Kidney (tissue), 13 donors: ENCODE measurements at regions not wholly inside any gene's neighbourhood (a gene's known extent, or its start where the extent isn't known, plus 50 kb on each side); places are given as distances from the start of the nearest gene placed in this dataset.
A peak's percentile ranks its signal among the peaks of the same experiment; 100 is the strongest.

Source experiments
- DNase-seq, 5 donors: peaks; one replicate each; pipeline ENCODE4 v3.0.0-alpha.2; 2013 to 2020
- FAIRE-seq: peaks from 2 replicates; lab custom pipeline; 2012; peaks lifted over from hg19 to GRCh38; lab: Jason Lieb, UNC
- H3K27ac ChIP-seq, 2 donors: one replicate each; pipeline ENCODE4 v1.7.0; 2013; ENCODE audit warnings: low read depth in 2 of 2, low read length in 2 of 2, inconsistent platforms in 1 of 2
- H3K27me3 ChIP-seq: one replicate; pipeline ENCODE4 v1.7.1; 2013; ENCODE audit warnings: low read length, inconsistent platforms; ENCODE audit not compliant: control insufficient read depth, insufficient read depth
- H3K36me3 ChIP-seq, 3 donors: one replicate each; pipeline versions ENCODE4 v1.7.0 to v1.7.1; 2013; ENCODE audit warnings: low read length in 3 of 3, control low read depth in 1 of 3, inconsistent platforms in 1 of 3; ENCODE audit not compliant: insufficient read depth in 3 of 3, control insufficient read depth in 2 of 3
- H3K4me1 ChIP-seq, 3 donors: one replicate each; pipeline versions ENCODE4 v1.7.0 to v1.7.1; 2013; ENCODE audit warnings: low read length in 3 of 3, inconsistent platforms in 1 of 3, low read depth in 1 of 3; ENCODE audit not compliant: control insufficient read depth in 2 of 3, insufficient read depth in 2 of 3
- H3K4me3 ChIP-seq, 3 donors: one replicate each; pipeline versions ENCODE4 v1.7.0 to v1.8.1; 2013; ENCODE audit warnings: low read length in 3 of 3, control low read depth in 1 of 3, inconsistent platforms in 1 of 3
- H3K9ac ChIP-seq, 3 donors: one replicate each; pipeline versions ENCODE4 v1.7.0 to v1.7.1; 2013; ENCODE audit warnings: low read length in 3 of 3, control low read depth in 1 of 3, inconsistent platforms in 1 of 3
- H3K9me3 ChIP-seq, 3 donors: one replicate each; pipeline versions ENCODE4 v1.7.0 to v1.7.1; 2013; ENCODE audit warnings: low read length in 3 of 3, control low read depth in 1 of 3, inconsistent platforms in 1 of 3; ENCODE audit not compliant: control insufficient read depth in 2 of 3, insufficient read depth in 1 of 3
- intact Hi-C: fragments of 100-400 bp; cut with DNase I; formaldehyde crosslinking; loops from one replicate; pipeline ENCODE4 v1.11.1; 2022
- TF ChIP-seq, protein P1 (sequence below): IDR thresholded peaks from 3 replicates; pipeline ENCODE4 v1.5.1; 2012; ENCODE audit warnings: mild to moderate bottlenecking, moderate library complexity, borderline replicate concordance; ENCODE audit not compliant: insufficient read depth; ENCODE audit errors: extremely low read depth
- donor health status: control.
- donor health status: control.
- donor health status: control.
- donor health status: control.
- donor health status: control.
- donor health status: DM: yes; HTN: yes; CAD: no.
- donor health status: Normal renal cell carcinoma (clear cell type).

DNA sequence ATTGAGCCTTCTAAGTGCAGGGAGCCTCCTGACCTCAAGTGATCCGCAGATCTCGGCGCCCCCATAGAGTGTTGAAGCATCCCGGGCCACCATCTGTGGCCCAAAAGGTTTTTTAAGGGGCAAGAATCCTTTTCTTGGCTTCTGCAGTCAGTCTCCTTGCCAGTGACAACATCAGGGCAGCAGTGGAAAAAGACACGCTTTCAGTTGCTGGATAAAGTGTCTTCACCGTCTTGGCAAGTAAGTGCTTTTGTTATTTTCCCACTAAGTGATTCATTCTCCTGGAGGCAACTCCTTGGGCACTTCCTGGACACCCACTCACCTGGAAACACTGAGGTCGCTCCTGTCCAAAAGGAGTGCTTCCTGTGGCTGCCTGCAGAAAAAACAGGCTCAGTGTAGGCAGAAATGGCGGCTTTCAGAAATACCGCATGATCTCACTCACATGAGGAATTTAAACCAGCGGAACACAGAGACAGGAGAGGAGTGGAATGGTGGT is 71.7 kb upstream of the ABHD2 start:
- TF ChIP-seq, protein P1, sequence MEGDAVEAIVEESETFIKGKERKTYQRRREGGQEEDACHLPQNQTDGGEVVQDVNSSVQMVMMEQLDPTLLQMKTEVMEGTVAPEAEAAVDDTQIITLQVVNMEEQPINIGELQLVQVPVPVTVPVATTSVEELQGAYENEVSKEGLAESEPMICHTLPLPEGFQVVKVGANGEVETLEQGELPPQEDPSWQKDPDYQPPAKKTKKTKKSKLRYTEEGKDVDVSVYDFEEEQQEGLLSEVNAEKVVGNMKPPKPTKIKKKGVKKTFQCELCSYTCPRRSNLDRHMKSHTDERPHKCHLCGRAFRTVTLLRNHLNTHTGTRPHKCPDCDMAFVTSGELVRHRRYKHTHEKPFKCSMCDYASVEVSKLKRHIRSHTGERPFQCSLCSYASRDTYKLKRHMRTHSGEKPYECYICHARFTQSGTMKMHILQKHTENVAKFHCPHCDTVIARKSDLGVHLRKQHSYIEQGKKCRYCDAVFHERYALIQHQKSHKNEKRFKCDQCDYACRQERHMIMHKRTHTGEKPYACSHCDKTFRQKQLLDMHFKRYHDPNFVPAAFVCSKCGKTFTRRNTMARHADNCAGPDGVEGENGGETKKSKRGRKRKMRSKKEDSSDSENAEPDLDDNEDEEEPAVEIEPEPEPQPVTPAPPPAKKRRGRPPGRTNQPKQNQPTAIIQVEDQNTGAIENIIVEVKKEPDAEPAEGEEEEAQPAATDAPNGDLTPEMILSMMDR: no peak
- Histone ChIP-seq H3K27me3 (no peaks in the 10 kb centered on the region), H3K9ac (no peak overlapping the region), H3K27ac (no peak overlapping the region), H3K4me3 (no peak overlapping the region), H3K36me3 (no peaks in the 10 kb centered on the region), H3K9me3 (no peaks in the 10 kb centered on the region), H3K4me1 (peaks cover 0 to 4% (median 0%) of the 10 kb centered on the region in 3 donors)
- intact Hi-C loops: no loop called here
- FAIRE-seq (no peak), DNase-seq (peak in 1 of 5 donors; percentile 26)

- Histone ChIP-seq H3K36me3 (no peaks in the 10 kb centered on the region), H3K27ac (no peak overlapping the region), H3K4me3 (peak overlapping the region; percentile 14 to 40 (median 18)), H3K27me3 (no peaks in the 10 kb centered on the region), H3K4me1 (peaks cover 0 to 4% (median 0%) of the 10 kb centered on the region in 3 donors), H3K9ac (no peak overlapping the region), H3K9me3 (no peaks in the 10 kb centered on the region)
- DNase-seq (peak; percentile 87 to 92 (median 89)), FAIRE-seq (no peak)
- TF ChIP-seq, protein P1: peak; percentile 40
- intact Hi-C loops: no loop called here
Measured at GRCh38 chr15:89017370-89018066, 70.7 kb upstream of the ABHD2 start.

DNA sequence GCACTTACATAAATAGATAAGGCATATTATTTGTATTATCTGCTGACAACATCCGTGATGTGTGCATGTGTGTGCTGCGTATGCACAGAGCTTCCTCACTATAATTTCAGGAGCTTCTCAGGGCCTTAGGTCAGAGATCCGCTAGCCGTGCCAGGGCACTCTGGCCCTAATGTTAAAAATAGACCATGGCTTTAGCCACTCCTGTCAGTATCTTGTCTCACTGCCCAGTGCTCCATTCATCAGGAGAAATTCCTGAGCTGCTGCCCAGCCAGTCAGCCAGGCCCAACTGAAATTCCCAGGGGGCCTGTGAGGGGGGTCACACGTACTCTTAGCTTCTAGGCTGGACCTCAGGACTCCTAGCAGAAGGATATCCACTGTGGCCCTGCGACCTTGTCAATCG is 70.0 kb upstream of the ABHD2 start:
- TF ChIP-seq, protein P1: no peak
- intact Hi-C loops: no loop called here
- H3K4me3 ChIP-seq: no peak overlapping the region
- H3K27me3 ChIP-seq: no peaks in the 10 kb centered on the region
- DNase-seq (peak in 1 of 5 donors; percentile 90), FAIRE-seq (no peak)
- no peaks in the 10 kb centered on the region for H3K9me3 ChIP-seq
- peaks cover 0 to 4% (median 0%) of the 10 kb centered on the region in 3 donors for H3K4me1 ChIP-seq
- no peaks in the 10 kb centered on the region for H3K36me3 ChIP-seq
- peak overlapping the region in 1 of 2 donors; percentile 54 for H3K27ac ChIP-seq
- H3K9ac ChIP-seq: no peak overlapping the region

- intact Hi-C loops: no loop called here
- TF ChIP-seq, protein P1: no peak
- no peaks in the 10 kb centered on the region for H3K36me3 ChIP-seq
- H3K4me3 ChIP-seq: no peak overlapping the region
- no peak for DNase-seq
- no peak overlapping the region for H3K9ac ChIP-seq
- H3K27ac ChIP-seq: no peak overlapping the region
- FAIRE-seq: no peak
- H3K9me3 ChIP-seq: no peaks in the 10 kb centered on the region
- H3K27me3 ChIP-seq: no peaks in the 10 kb centered on the region
- peaks cover 0 to 4% (median 0%) of the 10 kb centered on the region in 3 donors for H3K4me1 ChIP-seq
Measured at GRCh38 chr15:89019436-89019835, 68.8 kb upstream of the ABHD2 start.
